HFF-Myc (cell line): ENCODE measurements at regions not wholly inside any gene's neighbourhood (a gene's known extent, or its start where the extent isn't known, plus 50 kb on each side); places are given as distances from the start of the nearest gene placed in this dataset.

Experiments used
- DNase-seq: peaks from one replicate; pipeline ENCODE4 v3.0.0-alpha.2; 2011; ENCODE audit warnings: low read depth; ENCODE audit errors: extremely low read depth
- H3K4me3 ChIP-seq: replicated peaks from 2 replicates; pipeline ENCODE4 v1.5.1; 2011; ENCODE audit warnings: low read depth, mild to moderate bottlenecking, control low read depth, low read length
- TF ChIP-seq, protein P1 (sequence below): IDR thresholded peaks from 2 replicates; pipeline ENCODE4 v1.5.1; 2012; ENCODE audit warnings: mild to moderate bottlenecking, low read depth, low read length, control low read depth; ENCODE audit errors: missing control alignments

DNA sequence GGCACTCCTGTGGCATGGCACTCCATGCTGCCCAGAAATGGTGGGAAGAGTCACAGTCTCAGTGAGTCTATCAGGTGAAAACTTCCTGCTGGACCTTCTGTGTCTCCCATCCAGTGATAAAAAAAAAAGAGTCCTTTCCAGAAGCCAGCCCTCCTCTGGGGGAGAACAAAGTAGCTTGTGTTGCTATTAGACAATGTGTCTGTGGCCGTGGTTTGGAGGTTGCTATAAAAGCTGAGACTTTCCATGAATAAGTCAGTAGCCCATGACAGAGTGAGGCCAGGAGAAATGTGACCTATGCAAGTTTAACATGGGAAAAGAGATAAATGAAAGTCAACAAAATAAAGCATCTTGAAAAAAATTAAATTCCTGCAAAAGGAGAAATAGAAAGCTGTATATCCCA is 250.7 kb upstream of the MON1B start:
- H3K4me3 ChIP-seq = no peak overlapping the region
- DNase-seq = no peak
- TF ChIP-seq, protein P1, sequence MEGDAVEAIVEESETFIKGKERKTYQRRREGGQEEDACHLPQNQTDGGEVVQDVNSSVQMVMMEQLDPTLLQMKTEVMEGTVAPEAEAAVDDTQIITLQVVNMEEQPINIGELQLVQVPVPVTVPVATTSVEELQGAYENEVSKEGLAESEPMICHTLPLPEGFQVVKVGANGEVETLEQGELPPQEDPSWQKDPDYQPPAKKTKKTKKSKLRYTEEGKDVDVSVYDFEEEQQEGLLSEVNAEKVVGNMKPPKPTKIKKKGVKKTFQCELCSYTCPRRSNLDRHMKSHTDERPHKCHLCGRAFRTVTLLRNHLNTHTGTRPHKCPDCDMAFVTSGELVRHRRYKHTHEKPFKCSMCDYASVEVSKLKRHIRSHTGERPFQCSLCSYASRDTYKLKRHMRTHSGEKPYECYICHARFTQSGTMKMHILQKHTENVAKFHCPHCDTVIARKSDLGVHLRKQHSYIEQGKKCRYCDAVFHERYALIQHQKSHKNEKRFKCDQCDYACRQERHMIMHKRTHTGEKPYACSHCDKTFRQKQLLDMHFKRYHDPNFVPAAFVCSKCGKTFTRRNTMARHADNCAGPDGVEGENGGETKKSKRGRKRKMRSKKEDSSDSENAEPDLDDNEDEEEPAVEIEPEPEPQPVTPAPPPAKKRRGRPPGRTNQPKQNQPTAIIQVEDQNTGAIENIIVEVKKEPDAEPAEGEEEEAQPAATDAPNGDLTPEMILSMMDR = no peak

DNA sequence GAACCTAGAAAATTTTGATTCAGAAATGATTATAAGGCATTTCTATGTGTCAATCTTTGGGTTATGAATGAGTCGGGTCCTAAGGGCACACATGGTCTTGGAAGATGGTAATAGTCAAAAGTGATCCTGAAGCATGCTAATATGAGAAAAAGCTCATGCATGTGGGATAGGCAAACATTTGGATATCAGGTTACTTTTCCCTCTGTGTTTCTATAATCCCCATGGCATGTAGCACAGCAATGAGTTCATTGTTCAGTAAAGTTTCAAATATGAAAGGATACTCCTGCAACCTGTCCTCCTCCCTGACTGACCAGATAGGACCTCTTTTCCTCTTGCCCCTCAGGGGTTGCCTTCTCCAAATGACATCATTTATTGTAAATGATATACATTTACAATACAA is 249.9 kb upstream of the MON1B start:
- TF ChIP-seq, protein P1 = no peak
- no peak for DNase-seq

DNA sequence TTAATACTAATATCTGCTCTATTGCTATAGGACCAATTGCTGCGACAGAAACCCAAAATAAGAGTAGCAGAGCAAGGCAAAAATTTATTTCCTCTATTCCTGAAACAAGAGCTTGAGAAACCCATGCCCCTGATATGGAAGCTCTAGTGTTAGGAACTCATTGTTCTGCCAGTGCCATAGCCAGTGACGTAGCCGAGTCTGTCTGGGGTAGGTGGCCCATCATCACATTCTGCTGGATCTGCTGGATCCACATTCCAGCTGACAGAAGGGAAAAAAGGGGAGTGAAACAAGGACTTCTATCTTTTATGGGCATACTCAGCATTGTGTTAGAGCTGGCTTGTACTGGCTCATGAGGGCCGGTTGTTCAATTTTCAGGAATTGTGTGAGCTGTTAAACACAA is 248.9 kb upstream of the MON1B start:
- TF ChIP-seq, protein P1 = no peak

More for the DNA sequence above, 249.9 kb upstream of the MON1B start:
- H3K4me3 ChIP-seq = no peak overlapping the region

DNA sequence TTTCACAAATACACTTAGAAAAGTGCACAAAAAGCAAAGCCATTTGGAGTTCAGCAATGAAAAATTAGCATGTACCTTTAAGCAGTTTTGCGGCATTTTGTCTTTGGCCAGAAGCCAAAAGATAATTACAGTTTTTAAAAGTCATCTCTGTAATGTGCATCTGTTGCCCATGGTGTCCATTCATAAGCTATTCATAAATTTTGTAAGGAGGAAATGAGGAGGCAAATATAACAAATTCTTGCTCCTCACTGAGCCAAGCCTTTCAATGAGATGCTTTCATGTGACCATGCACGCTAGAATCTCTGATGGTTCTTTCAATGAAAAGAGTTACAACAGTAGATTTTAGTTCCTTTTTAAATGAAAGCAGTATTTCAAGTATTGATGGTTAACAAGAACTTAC is 247.1 kb upstream of the MON1B start:
- TF ChIP-seq, protein P1 = no peak
- DNase-seq = no peak
- no peak overlapping the region for H3K4me3 ChIP-seq

More for the DNA sequence above, 248.9 kb upstream of the MON1B start:
- H3K4me3 ChIP-seq = no peak overlapping the region
- DNase-seq = no peak

DNA sequence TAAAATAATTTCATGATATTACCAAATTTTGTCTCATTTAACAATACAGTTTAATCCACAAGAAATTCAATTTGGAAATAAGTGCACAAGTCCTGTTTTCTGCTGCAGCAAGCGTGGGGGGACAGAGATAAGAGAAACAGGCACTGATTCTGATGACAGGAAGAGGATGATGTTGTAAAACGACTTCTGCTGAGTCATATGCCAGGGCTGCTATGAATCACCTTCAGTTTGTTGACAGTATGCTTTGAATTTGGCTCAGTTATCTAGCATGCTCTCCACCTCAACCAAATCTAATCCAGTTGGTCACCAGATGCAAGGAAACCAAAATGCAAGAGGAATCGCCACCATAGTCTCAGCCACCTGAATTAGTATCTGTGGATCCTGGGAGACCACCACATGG is 244.1 kb upstream of the MON1B start:
- peak; percentile 86 for DNase-seq
- H3K4me3 ChIP-seq = no peak overlapping the region
- TF ChIP-seq, protein P1 = no peak

DNA sequence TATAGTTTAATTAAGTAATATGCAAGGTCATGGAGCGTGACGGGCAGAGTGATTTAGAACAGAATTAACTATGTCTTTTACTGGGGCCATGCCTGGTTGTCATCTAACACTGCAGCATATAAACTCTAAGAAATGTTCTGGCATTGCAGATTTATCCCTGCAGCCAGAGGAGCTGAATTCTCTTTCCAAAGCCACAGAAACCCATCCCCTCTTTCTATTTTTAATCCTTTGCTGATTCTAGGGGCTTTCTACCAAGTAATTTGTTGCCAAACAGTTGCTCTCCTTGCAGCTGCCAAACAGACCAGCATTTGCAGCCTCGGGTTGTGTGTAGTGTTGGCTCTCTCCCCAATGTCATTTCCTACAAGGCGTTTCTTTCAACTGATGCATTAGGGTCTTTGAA is 243.2 kb upstream of the MON1B start:
- peak; percentile 10 for DNase-seq
- TF ChIP-seq, protein P1 = no peak
- no peak overlapping the region for H3K4me3 ChIP-seq

DNA sequence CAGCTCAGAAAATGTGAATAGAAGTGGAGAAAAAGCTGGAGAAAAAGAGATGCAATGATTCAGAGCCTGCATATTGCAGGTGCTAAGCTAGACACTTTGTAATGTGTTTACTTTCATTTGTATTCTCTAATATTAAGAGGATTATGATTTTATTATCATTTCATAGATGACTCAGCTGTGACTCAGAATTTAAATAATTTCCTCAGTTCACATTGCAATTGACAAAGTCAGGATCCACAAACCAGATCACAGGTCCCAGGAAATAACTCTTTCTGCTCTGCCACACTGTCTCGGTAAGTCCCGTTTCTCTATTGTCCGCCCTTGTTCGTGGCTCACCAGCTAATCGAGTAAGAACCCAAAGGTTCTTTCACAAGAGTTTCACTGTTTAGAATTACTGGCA is 235.4 kb upstream of the MON1B start:
- DNase-seq = no peak
- TF ChIP-seq, protein P1 = no peak

More for the DNA sequence above, 235.4 kb upstream of the MON1B start:
- H3K4me3 ChIP-seq = no peak overlapping the region
